ENCODE measurements at regions not wholly inside any gene's neighbourhood (a gene's known extent, or its start where the extent isn't known, plus 50 kb on each side); places are given as distances from the start of the nearest gene placed in this dataset.
"Not testable (repeated sequence)": the region's sequence is repeated elsewhere in the genome, so short reads cannot be mapped to it uniquely, and the experiment has no call there.

GRCh38 chr14:105764254-105764901, 238.0 kb downstream of the TMEM121 start:
- H3K4me2 ChIP-seq (ENCODE audit: low read length); H3K27ac ChIP-seq (ENCODE audit: low read depth, low read length): not testable (repeated sequence)

GRCh38 chr14:105765072-105765825, 238.9 kb downstream of the TMEM121 start:
- H3K9me3 ChIP-seq (ENCODE audit: control insufficient read depth, insufficient read depth, low read length); H3K27ac ChIP-seq (ENCODE audit: low read depth, low read length); H3K4me1 ChIP-seq (ENCODE audit: control insufficient read depth, low read length); H3K79me2 ChIP-seq (ENCODE audit: control insufficient read depth, low read length); H4K20me1 ChIP-seq (ENCODE audit: control insufficient read depth, insufficient read depth, low read depth, low read length); H3F3A ChIP-seq (ENCODE audit: control insufficient read depth, insufficient read depth); H3K4me3 ChIP-seq (ENCODE audit: low read length); H3K9me2 ChIP-seq (replicated peaks; ENCODE audit: control insufficient read depth, low read length); H3K27me3 ChIP-seq (ENCODE audit: control insufficient read depth, low read length); H3K36me3 ChIP-seq (ENCODE audit: control insufficient read depth, low read length); H3K4me2 ChIP-seq (ENCODE audit: low read length): not testable (repeated sequence)

More at GRCh38 chr14:105764254-105764901, 238.0 kb downstream of the TMEM121 start:
- H3K9me2 ChIP-seq (replicated peaks; ENCODE audit: control insufficient read depth, low read length); H3K4me3 ChIP-seq (ENCODE audit: low read length); H3K9me3 ChIP-seq (ENCODE audit: control insufficient read depth, insufficient read depth, low read length); H3K27me3 ChIP-seq (ENCODE audit: control insufficient read depth, low read length); H3K4me1 ChIP-seq (ENCODE audit: control insufficient read depth, low read length); H3K36me3 ChIP-seq (ENCODE audit: control insufficient read depth, low read length); H3K79me2 ChIP-seq (ENCODE audit: control insufficient read depth, low read length); H3F3A ChIP-seq (ENCODE audit: control insufficient read depth, insufficient read depth); H4K20me1 ChIP-seq (ENCODE audit: control insufficient read depth, insufficient read depth, low read depth, low read length): not testable (repeated sequence)

- Histone ChIP-seq H3K27me3 (ENCODE audit: control insufficient read depth, low read length) (no peaks in the 10 kb centered on the region), H3K9me3 (ENCODE audit: control insufficient read depth, insufficient read depth, low read length) (no peaks in the 10 kb centered on the region), H4K20me1 (ENCODE audit: control insufficient read depth, insufficient read depth, low read depth, low read length) (no peaks in the 10 kb centered on the region), H3K4me2 (ENCODE audit: low read length) (no peak overlapping the region), H3K79me2 (ENCODE audit: control insufficient read depth, low read length) (no peaks in the 10 kb centered on the region), H3F3A (ENCODE audit: control insufficient read depth, insufficient read depth) (no peaks in the 10 kb centered on the region), H3K9me2 (replicated peaks; ENCODE audit: control insufficient read depth, low read length) (no peaks in the 10 kb centered on the region), H3K36me3 (ENCODE audit: control insufficient read depth, low read length) (no peaks in the 10 kb centered on the region), H3K4me3 (ENCODE audit: low read length) (no peak overlapping the region), H3K4me1 (ENCODE audit: control insufficient read depth, low read length) (no peaks in the 10 kb centered on the region), H3K27ac (ENCODE audit: low read depth, low read length) (no peak overlapping the region)
- TF ChIP-seq EZH2phosphoT487 (IDR thresholded peaks at IDR 0.05; ENCODE audit: borderline replicate concordance, low read length) = no peak
- TF ChIP-seq, protein P1, sequence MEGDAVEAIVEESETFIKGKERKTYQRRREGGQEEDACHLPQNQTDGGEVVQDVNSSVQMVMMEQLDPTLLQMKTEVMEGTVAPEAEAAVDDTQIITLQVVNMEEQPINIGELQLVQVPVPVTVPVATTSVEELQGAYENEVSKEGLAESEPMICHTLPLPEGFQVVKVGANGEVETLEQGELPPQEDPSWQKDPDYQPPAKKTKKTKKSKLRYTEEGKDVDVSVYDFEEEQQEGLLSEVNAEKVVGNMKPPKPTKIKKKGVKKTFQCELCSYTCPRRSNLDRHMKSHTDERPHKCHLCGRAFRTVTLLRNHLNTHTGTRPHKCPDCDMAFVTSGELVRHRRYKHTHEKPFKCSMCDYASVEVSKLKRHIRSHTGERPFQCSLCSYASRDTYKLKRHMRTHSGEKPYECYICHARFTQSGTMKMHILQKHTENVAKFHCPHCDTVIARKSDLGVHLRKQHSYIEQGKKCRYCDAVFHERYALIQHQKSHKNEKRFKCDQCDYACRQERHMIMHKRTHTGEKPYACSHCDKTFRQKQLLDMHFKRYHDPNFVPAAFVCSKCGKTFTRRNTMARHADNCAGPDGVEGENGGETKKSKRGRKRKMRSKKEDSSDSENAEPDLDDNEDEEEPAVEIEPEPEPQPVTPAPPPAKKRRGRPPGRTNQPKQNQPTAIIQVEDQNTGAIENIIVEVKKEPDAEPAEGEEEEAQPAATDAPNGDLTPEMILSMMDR (IDR thresholded peaks at IDR 0.05; ENCODE audit: low read depth, low read length, poor library complexity, severe bottlenecking) = no peak
These were observed 239.7 kb downstream of the TMEM121 start for GRCh38 chr14:105765893-105766614.

GRCh38 chr14:105767315-105767714, 240.9 kb downstream of the TMEM121 start:
- Histone ChIP-seq H3K79me2 (ENCODE audit: control insufficient read depth, low read length) (no peaks in the 10 kb centered on the region), H3K4me1 (ENCODE audit: control insufficient read depth, low read length) (no peaks in the 10 kb centered on the region), H3K36me3 (ENCODE audit: control insufficient read depth, low read length) (no peaks in the 10 kb centered on the region), H3K9me3 (ENCODE audit: control insufficient read depth, insufficient read depth, low read length) (no peaks in the 10 kb centered on the region), H4K20me1 (ENCODE audit: control insufficient read depth, insufficient read depth, low read depth, low read length) (no peaks in the 10 kb centered on the region), H3K9me2 (replicated peaks; ENCODE audit: control insufficient read depth, low read length) (no peaks in the 10 kb centered on the region), H3K27me3 (ENCODE audit: control insufficient read depth, low read length) (no peaks in the 10 kb centered on the region), H3F3A (ENCODE audit: control insufficient read depth, insufficient read depth) (no peaks in the 10 kb centered on the region), H3K4me3 (ENCODE audit: low read length) (no peak overlapping the region), H3K4me2 (ENCODE audit: low read length) (no peak overlapping the region), H3K27ac (ENCODE audit: low read depth, low read length) (no peak overlapping the region)
- TF ChIP-seq, protein P1 (IDR thresholded peaks at IDR 0.05; ENCODE audit: low read depth, low read length, poor library complexity, severe bottlenecking) = no peak
- TF ChIP-seq EZH2phosphoT487 (IDR thresholded peaks at IDR 0.05; ENCODE audit: borderline replicate concordance, low read length) = no peak

GRCh38 chr14:105768039-105768438, 241.7 kb downstream of the TMEM121 start:
- H3K27ac ChIP-seq (ENCODE audit: low read depth, low read length); H3K9me3 ChIP-seq (ENCODE audit: control insufficient read depth, insufficient read depth, low read length): not testable (repeated sequence)

DNA sequence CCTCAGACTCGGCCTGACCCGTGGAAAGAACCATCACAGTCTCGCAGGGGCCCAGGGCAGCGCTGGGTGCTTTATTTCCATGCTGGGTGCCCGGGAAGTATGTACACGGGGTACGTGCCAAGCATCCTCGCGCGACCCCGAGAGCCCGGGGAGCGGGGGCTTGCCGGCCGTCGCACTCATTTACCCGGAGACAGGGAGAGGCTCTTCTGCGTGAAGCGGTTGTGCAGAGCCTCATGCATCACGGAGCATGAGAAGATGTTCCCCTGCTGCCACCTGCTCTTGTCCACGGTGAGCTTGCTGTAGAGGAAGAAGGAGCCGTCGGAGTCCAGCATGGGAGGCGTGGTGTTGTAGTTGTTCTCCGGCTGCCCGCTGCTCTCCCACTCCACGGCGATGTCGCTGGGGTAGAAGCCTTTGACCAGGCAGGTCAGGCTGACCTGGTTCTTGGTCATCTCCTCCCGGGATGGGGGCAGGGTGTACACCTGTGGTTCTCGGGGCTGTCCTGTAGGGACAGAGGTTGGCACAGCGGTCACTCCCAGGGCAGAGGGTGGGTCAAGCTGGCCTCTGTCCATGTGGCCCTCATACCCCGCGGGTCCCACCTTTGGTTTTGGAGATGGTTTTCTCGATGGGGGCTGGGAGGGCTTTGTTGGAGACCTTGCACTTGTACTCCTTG, 242.8 kb downstream of the TMEM121 start:
- not testable (repeated sequence) for H3F3A ChIP-seq (ENCODE audit: control insufficient read depth, insufficient read depth); H3K36me3 ChIP-seq (ENCODE audit: control insufficient read depth, low read length); H3K79me2 ChIP-seq (ENCODE audit: control insufficient read depth, low read length); H3K27ac ChIP-seq (ENCODE audit: low read depth, low read length); H4K20me1 ChIP-seq (ENCODE audit: control insufficient read depth, insufficient read depth, low read depth, low read length); H3K4me1 ChIP-seq (ENCODE audit: control insufficient read depth, low read length); H3K4me3 ChIP-seq (ENCODE audit: low read length); H3K9me3 ChIP-seq (ENCODE audit: control insufficient read depth, insufficient read depth, low read length); H3K4me2 ChIP-seq (ENCODE audit: low read length); H3K9me2 ChIP-seq (replicated peaks; ENCODE audit: control insufficient read depth, low read length); H3K27me3 ChIP-seq (ENCODE audit: control insufficient read depth, low read length)

More at GRCh38 chr14:105768039-105768438, 241.7 kb downstream of the TMEM121 start:
- not testable (repeated sequence) for H3K79me2 ChIP-seq (ENCODE audit: control insufficient read depth, low read length); H4K20me1 ChIP-seq (ENCODE audit: control insufficient read depth, insufficient read depth, low read depth, low read length); H3K27me3 ChIP-seq (ENCODE audit: control insufficient read depth, low read length); H3K4me3 ChIP-seq (ENCODE audit: low read length); H3K36me3 ChIP-seq (ENCODE audit: control insufficient read depth, low read length); H3K9me2 ChIP-seq (replicated peaks; ENCODE audit: control insufficient read depth, low read length); H3K4me2 ChIP-seq (ENCODE audit: low read length); H3K4me1 ChIP-seq (ENCODE audit: control insufficient read depth, low read length); H3F3A ChIP-seq (ENCODE audit: control insufficient read depth, insufficient read depth)

Data from DOHH2 (cell line).